GM12878 (cell line): ENCODE measurements at regions not wholly inside any gene's neighbourhood (a gene's known extent, or its start where the extent isn't known, plus 50 kb on each side); places are given as distances from the start of the nearest gene placed in this dataset.

Experiments used
- ATAC-seq: fragments of 200-7000 bp; cut with Tn5 transposase; 3 replicates; pipeline ENCODE4 v1.9.1; 2020; ENCODE audit warnings: mild to moderate bottlenecking, moderate library complexity
- BruUV-seq: library from RNA; stranded (reverse); fragments of 400-500 nt; replicated peaks from 2 replicates; lab custom pipeline; 2021; lab: Mats Ljungman, UMichigan
- CTCF ChIA-PET: fragments of 300-600 bp; sonication (Branson Sonifier 250); formaldehyde crosslinking; extraction: SDS; loops from one replicate; lab custom pipeline; 2021; ENCODE audit warnings: inconsistent platforms; lab: Yijun Ruan, JAX
- POLR2A ChIA-PET: fragments of 350-600 bp; formaldehyde crosslinking; extraction: SDS; loops from one replicate; lab custom pipeline; 2021; ENCODE audit warnings: inconsistent platforms; lab: Charles Lee
- RAD21 ChIA-PET: fragments of 300-600 bp; sonication (Branson Sonifier 250); formaldehyde crosslinking; loops from one replicate; lab custom pipeline; 2023; ENCODE audit warnings: antibody characterized with exemption; ENCODE audit not compliant: unreplicated experiment; lab: Charles Lee
- SMC1A ChIA-PET: fragments of 300-600 bp; sonication (Branson Sonifier 250); formaldehyde crosslinking; loops from one replicate; lab custom pipeline; 2023; ENCODE audit not compliant: unreplicated experiment, uncharacterized antibody; lab: Charles Lee
- DNase-seq: peaks from one replicate; pipeline ENCODE4 v3.0.0-alpha.2; 2011; ENCODE audit warnings: low read depth, low spot score
- FAIRE-seq: peaks from 3 replicates; lab custom pipeline; 2011; peaks lifted over from hg19 to GRCh38; lab: Jason Lieb, UNC
- H2AFZ ChIP-seq: 2 replicates; pipeline ENCODE4 v1.6.0; 2011; ENCODE audit warnings: low read depth, low read length, control low read depth; ENCODE audit not compliant: control insufficient read depth
- H3K27ac ChIP-seq: 2 replicates; pipeline ENCODE4 v1.5.1; 2011; ENCODE audit warnings: control low read depth; ENCODE audit not compliant: control insufficient read depth, insufficient read depth
- H3K27me3 ChIP-seq, 2 experiments: replicated peaks in 1 of 2; 2 replicates each; pipeline versions ENCODE4 v1.6.0 to v1.6.1; 2011; ENCODE audit warnings: low read length in 1 of 2; ENCODE audit not compliant: control insufficient read depth in 2 of 2, insufficient read depth in 2 of 2
- H3K36me3 ChIP-seq, 2 experiments: 2 replicates each; pipeline ENCODE4 v1.5.1; 2011; ENCODE audit warnings: low read length in 1 of 2; ENCODE audit not compliant: control insufficient read depth in 2 of 2, insufficient read depth in 2 of 2
- H3K4me1 ChIP-seq: 2 replicates; pipeline ENCODE4 v1.6.1; 2011; ENCODE audit warnings: mild to moderate bottlenecking, low read length, moderate library complexity, mixed read lengths; ENCODE audit not compliant: control insufficient read depth, insufficient read depth
- H3K4me2 ChIP-seq: 2 replicates; pipeline ENCODE4 v1.6.0; 2011; ENCODE audit warnings: control low read depth; ENCODE audit not compliant: control insufficient read depth, insufficient read depth
- H3K4me3 ChIP-seq: fragments of 200-600 bp; sonication (generic); 2 replicates; pipeline ENCODE4 v1.5.1; 2016
- H3K79me2 ChIP-seq: 2 replicates; pipeline ENCODE4 v1.6.0; 2011; ENCODE audit warnings: low read length; ENCODE audit not compliant: control insufficient read depth, insufficient read depth
- H3K9ac ChIP-seq: 2 replicates; pipeline ENCODE4 v1.8.0; 2011; ENCODE audit warnings: low read length, control low read depth, mixed read lengths; ENCODE audit not compliant: control insufficient read depth, insufficient read depth
- H3K9me3 ChIP-seq: replicated peaks from 3 replicates; pipeline ENCODE4 v1.5.1; 2011; ENCODE audit warnings: mild to moderate bottlenecking, low read length; ENCODE audit not compliant: control insufficient read depth, insufficient read depth
- H4K20me1 ChIP-seq: 2 replicates; pipeline ENCODE4 v1.6.0; 2011; ENCODE audit not compliant: control insufficient read depth, insufficient read depth
- CREM ChIP-seq: IDR thresholded peaks from 2 replicates; pipeline ENCODE4 v1.6.1; 2014; ENCODE audit warnings: antibody characterized with exemption, low read depth
- EED ChIP-seq: sonication (generic); IDR thresholded peaks from 2 replicates; pipeline ENCODE4 v1.6.1; 2016; ENCODE audit warnings: antibody characterized with exemption, low read depth
- EGR1 ChIP-seq, 2 experiments: IDR thresholded peaks; 1 replicate in 1 of 2; 2 replicates in 1 of 2; pipeline ENCODE4 v1.6.1; 2011 to 2012; ENCODE audit warnings: low read depth in 2 of 2, low read length in 2 of 2, borderline replicate concordance in 1 of 2, mild to moderate bottlenecking in 1 of 2, moderate library complexity in 1 of 2
- FOS ChIP-seq: IDR thresholded peaks from 3 replicates; pipeline ENCODE4 v1.6.1; 2011; ENCODE audit warnings: borderline replicate concordance; ENCODE audit not compliant: insufficient read length; ENCODE audit errors: extremely low read depth
- GABPA ChIP-seq: IDR thresholded peaks from 2 replicates; pipeline ENCODE4 v1.6.1; 2014; ENCODE audit warnings: antibody characterized with exemption, low read depth, mild to moderate bottlenecking, inconsistent platforms
- JUNB ChIP-seq: IDR thresholded peaks from 2 replicates; pipeline ENCODE4 v1.6.1; 2016; ENCODE audit warnings: antibody characterized with exemption, mild to moderate bottlenecking
- MYC ChIP-seq: IDR thresholded peaks from 2 replicates; pipeline ENCODE4 v1.6.1; 2011; ENCODE audit warnings: mild to moderate bottlenecking, low read length, moderate library complexity, inconsistent platforms; ENCODE audit not compliant: insufficient read depth, insufficient replicate concordance, insufficient read length, severe bottlenecking
- RAD21 ChIP-seq: IDR thresholded peaks from 2 replicates; pipeline ENCODE4 v1.6.1; 2011; ENCODE audit warnings: mild to moderate bottlenecking, low read depth, low read length, moderate library complexity; ENCODE audit not compliant: insufficient read depth
- RELB ChIP-seq: fragments of 450-650 bp; IDR thresholded peaks from 2 replicates; pipeline ENCODE4 v1.6.1; 2017; ENCODE audit warnings: low read depth, mild to moderate bottlenecking, moderate library complexity
- TBL1XR1 ChIP-seq: IDR thresholded peaks from 2 replicates; pipeline ENCODE4 v1.6.1; 2012; ENCODE audit warnings: low read depth, low read length, improper control_type of control experiment
- YBX1 ChIP-seq: fragments of 450-650 bp; IDR thresholded peaks from 2 replicates; pipeline ENCODE4 v1.6.1; 2016; ENCODE audit warnings: antibody characterized with exemption
- WGBS: methylation state at CpG from one replicate; pipeline ENCODE4 v1.1.6; 2016; ENCODE audit warnings: low lambda C conversion rate; ENCODE audit not compliant: insufficient replicate concordance, insufficient coverage; ENCODE audit errors: missing lambda C conversion rate; 5-methylcytosine and 5-hydroxymethylcytosine counted together
- in situ Hi-C: fragments of 300-500 bp; cut with MboI; formaldehyde crosslinking; loops from 9 replicates; pipeline ENCODE4 v1.14.3; 2018; ENCODE audit warnings: mixed read lengths
- intact Hi-C: fragments of 100-400 bp; cut with micrococcal nuclease; formaldehyde crosslinking; loops from one replicate; pipeline ENCODE4 v1.14.2; 2022; ENCODE audit not compliant: unreplicated experiment
- TF ChIP-seq, protein P1 (sequence below): fragments of 450-650 bp; IDR thresholded peaks from 2 replicates; pipeline ENCODE4 v1.6.1; 2016; ENCODE audit warnings: mild to moderate bottlenecking, moderate library complexity, borderline replicate concordance

DNA sequence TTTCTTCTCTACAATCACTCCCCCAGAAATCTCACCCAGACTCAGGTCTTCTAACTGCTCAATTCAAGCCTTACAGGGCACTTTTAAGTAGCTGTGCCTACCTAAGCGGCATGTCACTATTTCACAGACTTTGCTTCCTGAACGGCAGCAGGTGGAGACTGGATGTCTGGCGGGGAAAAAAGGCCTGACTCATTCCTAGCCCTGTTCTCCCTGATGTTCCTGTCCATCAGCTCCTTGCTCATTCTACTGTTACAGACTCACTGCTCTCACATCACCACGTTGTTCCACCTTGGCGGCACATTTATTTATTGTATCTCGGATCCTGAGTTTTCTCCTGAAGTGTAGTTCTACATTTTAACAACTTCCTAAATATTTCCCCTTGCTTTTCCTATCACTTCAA is 52.6 kb upstream of the ATP11B start:
- peak overlapping the region; percentile 30 for H2AFZ ChIP-seq

GRCh38 chr3:182741214-182741613 is 52.1 kb upstream of the ATP11B start:
- Histone ChIP-seq H3K79me2 (no peaks in the 10 kb centered on the region), H3K27me3 (no peaks in the 10 kb centered on the region), H3K36me3 (no peaks in the 10 kb centered on the region), H3K9me3 (no peaks in the 10 kb centered on the region), H3K4me1 (no peaks in the 10 kb centered on the region; the same call in 1 of the 2 replicates), H2AFZ (no peak overlapping the region), H3K9ac (no peak overlapping the region), H3K27ac (no peak overlapping the region), H4K20me1 (no peaks in the 10 kb centered on the region), H3K4me2 (no peak overlapping the region), H3K4me3 (no peak overlapping the region)
- DNase-seq (no peak), ATAC-seq (no peak), FAIRE-seq (no peak)
- ChIA-PET SMC1A (interaction anchor here (0.7 to 1.7 kb wide), 2 partner anchors 11 to 119 kb away, joined by 3 to 8 read pairs; no protein-coding TSS in a partner anchor), CTCF (interaction anchor here (0.5 kb wide), 1 partner anchor 24 kb away, joined by 3 read pairs; no protein-coding TSS in a partner anchor), RAD21 (interaction anchor here (0.6 kb wide), 1 partner anchor 1003 kb away, joined by 5 read pairs; no protein-coding TSS in a partner anchor), POLR2A (interaction anchor here (0.8 kb wide), 1 partner anchor 14 kb away, joined by 3 read pairs; no protein-coding TSS in a partner anchor)
- in situ Hi-C loops, result no loop called here
- intact Hi-C loops, result no loop called here
- WGBS, result 91% methylated on average over 3 of the region's 3 CpGs
- no TSS peak for BruUV-seq
- no peak for TF ChIP-seq YBX1
- no peak for TF ChIP-seq MYC
- no peak for TF ChIP-seq FOS
- no peak for TF ChIP-seq TBL1XR1
- TF ChIP-seq, protein P1, sequence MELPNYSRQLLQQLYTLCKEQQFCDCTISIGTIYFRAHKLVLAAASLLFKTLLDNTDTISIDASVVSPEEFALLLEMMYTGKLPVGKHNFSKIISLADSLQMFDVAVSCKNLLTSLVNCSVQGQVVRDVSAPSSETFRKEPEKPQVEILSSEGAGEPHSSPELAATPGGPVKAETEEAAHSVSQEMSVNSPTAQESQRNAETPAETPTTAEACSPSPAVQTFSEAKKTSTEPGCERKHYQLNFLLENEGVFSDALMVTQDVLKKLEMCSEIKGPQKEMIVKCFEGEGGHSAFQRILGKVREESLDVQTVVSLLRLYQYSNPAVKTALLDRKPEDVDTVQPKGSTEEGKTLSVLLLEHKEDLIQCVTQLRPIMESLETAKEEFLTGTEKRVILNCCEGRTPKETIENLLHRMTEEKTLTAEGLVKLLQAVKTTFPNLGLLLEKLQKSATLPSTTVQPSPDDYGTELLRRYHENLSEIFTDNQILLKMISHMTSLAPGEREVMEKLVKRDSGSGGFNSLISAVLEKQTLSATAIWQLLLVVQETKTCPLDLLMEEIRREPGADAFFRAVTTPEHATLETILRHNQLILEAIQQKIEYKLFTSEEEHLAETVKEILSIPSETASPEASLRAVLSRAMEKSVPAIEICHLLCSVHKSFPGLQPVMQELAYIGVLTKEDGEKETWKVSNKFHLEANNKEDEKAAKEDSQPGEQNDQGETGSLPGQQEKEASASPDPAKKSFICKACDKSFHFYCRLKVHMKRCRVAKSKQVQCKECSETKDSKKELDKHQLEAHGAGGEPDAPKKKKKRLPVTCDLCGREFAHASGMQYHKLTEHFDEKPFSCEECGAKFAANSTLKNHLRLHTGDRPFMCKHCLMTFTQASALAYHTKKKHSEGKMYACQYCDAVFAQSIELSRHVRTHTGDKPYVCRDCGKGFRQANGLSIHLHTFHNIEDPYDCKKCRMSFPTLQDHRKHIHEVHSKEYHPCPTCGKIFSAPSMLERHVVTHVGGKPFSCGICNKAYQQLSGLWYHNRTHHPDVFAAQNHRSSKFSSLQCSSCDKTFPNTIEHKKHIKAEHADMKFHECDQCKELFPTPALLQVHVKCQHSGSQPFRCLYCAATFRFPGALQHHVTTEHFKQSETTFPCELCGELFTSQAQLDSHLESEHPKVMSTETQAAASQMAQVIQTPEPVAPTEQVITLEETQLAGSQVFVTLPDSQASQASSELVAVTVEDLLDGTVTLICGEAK, result no peak
- TF ChIP-seq JUNB, result no peak
- TF ChIP-seq RAD21, result no peak
- TF ChIP-seq RELB, result no peak
- no peak for TF ChIP-seq CREM
- TF ChIP-seq EED, result no peak

More for the DNA sequence above, 52.6 kb upstream of the ATP11B start:
- H3K4me2 ChIP-seq, result no peak overlapping the region
- no peaks in the 10 kb centered on the region for H3K9me3 ChIP-seq
- intact Hi-C loops, result no loop called here
- no peak overlapping the region for H3K4me3 ChIP-seq
- CTCF ChIA-PET, result interaction anchor here (0.5 to 0.9 kb wide), 2 partner anchors 24 to 27 kb away, joined by 3 read pairs; no protein-coding TSS in a partner anchor
- no peak overlapping the region for H3K27ac ChIP-seq
- no peaks in the 10 kb centered on the region for H3K36me3 ChIP-seq
- in situ Hi-C loops, result no loop called here
- no peak for FAIRE-seq
- TF ChIP-seq EGR1 (IDR thresholded peaks at IDR 0.05; ENCODE audit: borderline replicate concordance in 1 of 2, low read depth in 2 of 2, low read length in 2 of 2) (no peak), GABPA (no peak)
- RAD21 ChIA-PET, result interaction anchor here (0.6 to 1.4 kb wide), 2 partner anchors 26 to 1003 kb away, joined by 3 to 5 read pairs; no protein-coding TSS in a partner anchor
- SMC1A ChIA-PET, result interaction anchor here (0.7 to 1.7 kb wide), 2 partner anchors 10 to 120 kb away, joined by 3 to 8 read pairs; no protein-coding TSS in a partner anchor
- no peaks in the 10 kb centered on the region for H3K79me2 ChIP-seq
- H4K20me1 ChIP-seq, result no peaks in the 10 kb centered on the region
- no peaks in the 10 kb centered on the region for H3K27me3 ChIP-seq
- DNase-seq, result no peak
- no peaks in the 10 kb centered on the region; the same call in 1 of the 2 replicates for H3K4me1 ChIP-seq
- POLR2A ChIA-PET, result interaction anchor here (0.8 kb wide), 1 partner anchor 15 kb away, joined by 3 read pairs; no protein-coding TSS in a partner anchor
- no peak overlapping the region for H3K9ac ChIP-seq
- 57% methylated on average over 6 of the region's 6 CpGs for WGBS
- no TSS peak for BruUV-seq
- ATAC-seq, result peak; percentile 28; the same call in 1 of the 3 replicates
